Kidney epithelial cell (primary cell): ENCODE measurements at regions not wholly inside any gene's neighbourhood (a gene's known extent, or its start where the extent isn't known, plus 50 kb on each side); places are given as distances from the start of the nearest gene placed in this dataset.

Source experiments
- DNase-seq: peaks from one replicate; pipeline ENCODE4 v3.0.0-alpha.2; 2010; ENCODE audit warnings: low read depth
- H3K27me3 ChIP-seq: 2 replicates; pipeline ENCODE4 v1.6.0; 2011; ENCODE audit warnings: low read length; ENCODE audit not compliant: control insufficient read depth, insufficient read depth
- H3K36me3 ChIP-seq: 2 replicates; pipeline ENCODE4 v1.5.1; 2011; ENCODE audit warnings: low read length; ENCODE audit not compliant: control insufficient read depth, insufficient read depth
- H3K4me3 ChIP-seq: 2 replicates; pipeline ENCODE4 v1.5.1; 2011; ENCODE audit warnings: low read depth, mild to moderate bottlenecking, control low read depth, low read length
- TF ChIP-seq, protein P1 (sequence below): IDR thresholded peaks from 2 replicates; pipeline ENCODE4 v1.5.1; 2011; ENCODE audit warnings: mild to moderate bottlenecking, moderate library complexity, low read length, control low read depth, inconsistent platforms; ENCODE audit not compliant: insufficient read depth, poor library complexity, severe bottlenecking

DNA sequence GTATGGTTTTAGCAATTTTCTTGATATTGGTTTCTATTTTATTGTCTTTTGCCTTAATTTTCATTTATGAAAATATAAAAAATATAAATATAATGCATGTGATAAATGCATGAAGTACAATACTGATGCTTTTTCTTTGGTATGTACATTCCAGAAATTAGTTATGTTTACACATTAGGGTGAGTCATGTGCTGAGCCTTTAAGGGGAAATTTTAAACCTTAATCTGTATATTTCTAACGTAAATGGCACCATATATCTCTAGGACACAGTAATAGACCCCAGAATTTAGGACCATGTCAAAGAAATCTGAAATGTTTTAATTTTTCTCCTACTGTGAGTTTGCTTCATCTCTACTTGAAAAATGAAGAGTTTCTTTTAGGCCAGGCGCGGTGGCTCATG is 117.8 kb upstream of the SPRY1 start:
- Histone ChIP-seq H3K36me3 (no peaks in the 10 kb centered on the region), H3K27me3 (no peaks in the 10 kb centered on the region), H3K4me3 (no peak overlapping the region)
- TF ChIP-seq, protein P1, sequence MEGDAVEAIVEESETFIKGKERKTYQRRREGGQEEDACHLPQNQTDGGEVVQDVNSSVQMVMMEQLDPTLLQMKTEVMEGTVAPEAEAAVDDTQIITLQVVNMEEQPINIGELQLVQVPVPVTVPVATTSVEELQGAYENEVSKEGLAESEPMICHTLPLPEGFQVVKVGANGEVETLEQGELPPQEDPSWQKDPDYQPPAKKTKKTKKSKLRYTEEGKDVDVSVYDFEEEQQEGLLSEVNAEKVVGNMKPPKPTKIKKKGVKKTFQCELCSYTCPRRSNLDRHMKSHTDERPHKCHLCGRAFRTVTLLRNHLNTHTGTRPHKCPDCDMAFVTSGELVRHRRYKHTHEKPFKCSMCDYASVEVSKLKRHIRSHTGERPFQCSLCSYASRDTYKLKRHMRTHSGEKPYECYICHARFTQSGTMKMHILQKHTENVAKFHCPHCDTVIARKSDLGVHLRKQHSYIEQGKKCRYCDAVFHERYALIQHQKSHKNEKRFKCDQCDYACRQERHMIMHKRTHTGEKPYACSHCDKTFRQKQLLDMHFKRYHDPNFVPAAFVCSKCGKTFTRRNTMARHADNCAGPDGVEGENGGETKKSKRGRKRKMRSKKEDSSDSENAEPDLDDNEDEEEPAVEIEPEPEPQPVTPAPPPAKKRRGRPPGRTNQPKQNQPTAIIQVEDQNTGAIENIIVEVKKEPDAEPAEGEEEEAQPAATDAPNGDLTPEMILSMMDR, result no peak
- no peak for DNase-seq

- TF ChIP-seq, protein P1, result no peak
- Histone ChIP-seq H3K36me3 (no peaks in the 10 kb centered on the region), H3K27me3 (no peaks in the 10 kb centered on the region), H3K4me3 (no peak overlapping the region)
- DNase-seq, result no peak
These were observed 113.2 kb upstream of the SPRY1 start for GRCh38 chr4:123283371-123283895.

GRCh38 chr4:123284168-123284567 is 112.4 kb upstream of the SPRY1 start:
- no peaks in the 10 kb centered on the region for H3K27me3 ChIP-seq
- no peak for DNase-seq
- H3K4me3 ChIP-seq, result no peak overlapping the region
- no peaks in the 10 kb centered on the region for H3K36me3 ChIP-seq
- TF ChIP-seq, protein P1, result no peak

- Histone ChIP-seq H3K27me3 (no peaks in the 10 kb centered on the region), H3K36me3 (no peaks in the 10 kb centered on the region), H3K4me3 (no peak overlapping the region)
- TF ChIP-seq, protein P1, result no peak
- DNase-seq, result no peak
These were observed 109.6 kb upstream of the SPRY1 start for GRCh38 chr4:123286903-123287466.

- no peak for DNase-seq
- H3K4me3 ChIP-seq, result no peak overlapping the region
- TF ChIP-seq, protein P1, result no peak
- no peaks in the 10 kb centered on the region for H3K36me3 ChIP-seq
- no peaks in the 10 kb centered on the region for H3K27me3 ChIP-seq
These were observed 108.1 kb upstream of the SPRY1 start for GRCh38 chr4:123288309-123289025.
